HFF-Myc (cell line): ENCODE measurements at regions not wholly inside any gene's neighbourhood (a gene's known extent, or its start where the extent isn't known, plus 50 kb on each side); places are given as distances from the start of the nearest gene placed in this dataset.

ENCODE experiments used
- DNase-seq: peaks from one replicate; pipeline ENCODE4 v3.0.0-alpha.2; 2011; ENCODE audit warnings: low read depth; ENCODE audit errors: extremely low read depth
- H3K4me3 ChIP-seq: replicated peaks from 2 replicates; pipeline ENCODE4 v1.5.1; 2011; ENCODE audit warnings: low read depth, mild to moderate bottlenecking, control low read depth, low read length
- TF ChIP-seq, protein P1 (sequence below): IDR thresholded peaks from 2 replicates; pipeline ENCODE4 v1.5.1; 2012; ENCODE audit warnings: mild to moderate bottlenecking, low read depth, low read length, control low read depth; ENCODE audit errors: missing control alignments

DNA sequence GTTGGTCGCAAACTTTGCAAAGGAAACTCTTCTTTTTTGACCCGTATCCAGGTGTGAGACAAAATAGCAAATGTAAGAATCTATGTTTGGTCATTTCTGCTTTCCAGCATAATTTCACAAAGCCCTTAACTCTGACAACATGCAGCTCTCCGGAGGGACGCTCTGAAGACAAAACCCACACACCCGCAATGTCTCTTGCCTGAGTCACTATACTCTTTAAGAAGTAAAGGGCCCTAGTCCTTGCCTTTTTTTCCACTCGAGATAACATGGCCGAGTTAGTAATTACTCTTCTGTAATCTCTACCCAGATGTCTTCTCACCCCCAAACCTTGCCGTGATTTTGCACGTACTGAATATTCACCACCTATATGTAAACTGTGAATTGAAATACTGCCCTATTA is 115.7 kb upstream of the ADAMTS9 start:
- TF ChIP-seq, protein P1, sequence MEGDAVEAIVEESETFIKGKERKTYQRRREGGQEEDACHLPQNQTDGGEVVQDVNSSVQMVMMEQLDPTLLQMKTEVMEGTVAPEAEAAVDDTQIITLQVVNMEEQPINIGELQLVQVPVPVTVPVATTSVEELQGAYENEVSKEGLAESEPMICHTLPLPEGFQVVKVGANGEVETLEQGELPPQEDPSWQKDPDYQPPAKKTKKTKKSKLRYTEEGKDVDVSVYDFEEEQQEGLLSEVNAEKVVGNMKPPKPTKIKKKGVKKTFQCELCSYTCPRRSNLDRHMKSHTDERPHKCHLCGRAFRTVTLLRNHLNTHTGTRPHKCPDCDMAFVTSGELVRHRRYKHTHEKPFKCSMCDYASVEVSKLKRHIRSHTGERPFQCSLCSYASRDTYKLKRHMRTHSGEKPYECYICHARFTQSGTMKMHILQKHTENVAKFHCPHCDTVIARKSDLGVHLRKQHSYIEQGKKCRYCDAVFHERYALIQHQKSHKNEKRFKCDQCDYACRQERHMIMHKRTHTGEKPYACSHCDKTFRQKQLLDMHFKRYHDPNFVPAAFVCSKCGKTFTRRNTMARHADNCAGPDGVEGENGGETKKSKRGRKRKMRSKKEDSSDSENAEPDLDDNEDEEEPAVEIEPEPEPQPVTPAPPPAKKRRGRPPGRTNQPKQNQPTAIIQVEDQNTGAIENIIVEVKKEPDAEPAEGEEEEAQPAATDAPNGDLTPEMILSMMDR, result no peak
- no peak for DNase-seq
- no peak overlapping the region for H3K4me3 ChIP-seq

DNA sequence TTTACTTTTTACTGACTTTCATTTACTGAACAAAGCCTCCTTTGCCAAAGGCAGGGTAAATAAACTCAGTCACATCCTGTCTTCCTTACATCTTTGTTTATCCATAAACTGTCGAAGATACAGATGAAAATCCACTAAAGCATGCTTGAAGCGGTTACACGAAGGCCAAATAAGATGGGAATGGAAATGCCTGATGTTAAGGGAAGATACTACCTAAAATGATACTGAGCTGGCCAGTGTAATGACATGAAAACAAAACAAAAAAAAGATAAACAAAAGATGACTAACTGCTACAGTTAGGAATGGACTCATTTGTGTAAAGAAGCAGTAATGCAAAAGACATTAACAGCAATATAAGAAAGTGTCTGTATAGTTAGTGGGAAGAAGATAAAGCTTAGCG is 114.7 kb upstream of the ADAMTS9 start:
- no peak overlapping the region for H3K4me3 ChIP-seq
- DNase-seq, result no peak
- TF ChIP-seq, protein P1, result no peak

DNA sequence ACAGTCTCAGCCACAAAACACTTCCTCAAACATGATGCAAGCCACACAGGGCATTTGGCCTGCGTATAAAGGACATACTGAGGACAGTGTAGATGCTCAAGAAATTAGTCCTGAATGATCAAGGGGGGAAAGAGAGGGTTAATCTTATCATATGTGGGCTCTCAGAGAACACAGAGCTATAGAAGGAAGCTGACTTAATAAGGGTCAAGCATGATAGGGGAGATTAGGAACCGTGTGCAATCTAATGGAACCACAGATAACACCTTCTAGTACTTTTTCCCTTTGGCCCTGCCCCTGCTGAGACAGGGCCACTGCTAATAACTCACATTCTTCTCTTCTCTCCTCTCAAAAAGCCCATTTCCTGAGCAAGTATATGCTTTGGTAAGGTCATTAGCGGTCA is 114.1 kb upstream of the ADAMTS9 start:
- TF ChIP-seq, protein P1, result no peak
- no peak for DNase-seq
- no peak overlapping the region for H3K4me3 ChIP-seq

DNA sequence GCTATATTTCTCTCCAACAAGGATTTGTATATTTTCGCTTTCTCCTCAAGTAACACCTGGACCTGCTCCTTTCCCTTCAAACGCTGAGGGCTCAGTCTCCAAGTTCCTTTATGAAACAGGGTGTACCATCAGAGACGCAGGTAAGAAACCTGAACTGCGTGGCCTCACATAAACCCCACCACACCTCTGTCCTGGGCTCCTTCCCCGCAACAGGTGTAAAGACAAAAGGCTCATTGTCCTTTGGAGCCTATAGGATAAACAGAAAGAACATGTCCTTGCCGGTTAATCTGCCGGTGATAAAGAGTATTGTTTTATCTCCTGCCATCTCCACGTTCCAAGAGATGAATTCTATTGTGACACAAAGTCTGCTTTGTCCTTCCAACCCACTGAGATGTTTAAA is 111.8 kb upstream of the ADAMTS9 start:
- no peak for DNase-seq
- no peak overlapping the region for H3K4me3 ChIP-seq
- TF ChIP-seq, protein P1, result no peak

DNA sequence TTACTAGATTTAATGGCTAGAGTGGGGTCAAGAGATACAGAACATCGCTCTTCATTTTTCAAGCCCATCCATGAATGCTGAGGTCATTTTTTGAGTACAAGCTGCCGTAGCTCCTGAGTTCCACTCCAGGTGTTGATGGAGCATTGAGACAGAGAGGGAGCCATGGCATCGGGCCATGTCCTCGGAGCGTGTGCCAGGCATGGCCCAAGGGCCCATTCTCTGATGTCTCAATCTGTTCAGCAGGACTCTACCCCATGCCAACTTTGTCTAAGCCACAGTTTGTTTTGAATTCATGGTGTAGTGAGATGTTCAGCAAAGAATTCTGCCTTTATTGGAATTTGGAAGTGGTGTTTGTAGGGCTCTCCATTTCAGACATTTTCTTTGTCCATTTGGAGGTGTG is 110.5 kb upstream of the ADAMTS9 start:
- no peak overlapping the region for H3K4me3 ChIP-seq
- DNase-seq, result no peak
- TF ChIP-seq, protein P1, result no peak

DNA sequence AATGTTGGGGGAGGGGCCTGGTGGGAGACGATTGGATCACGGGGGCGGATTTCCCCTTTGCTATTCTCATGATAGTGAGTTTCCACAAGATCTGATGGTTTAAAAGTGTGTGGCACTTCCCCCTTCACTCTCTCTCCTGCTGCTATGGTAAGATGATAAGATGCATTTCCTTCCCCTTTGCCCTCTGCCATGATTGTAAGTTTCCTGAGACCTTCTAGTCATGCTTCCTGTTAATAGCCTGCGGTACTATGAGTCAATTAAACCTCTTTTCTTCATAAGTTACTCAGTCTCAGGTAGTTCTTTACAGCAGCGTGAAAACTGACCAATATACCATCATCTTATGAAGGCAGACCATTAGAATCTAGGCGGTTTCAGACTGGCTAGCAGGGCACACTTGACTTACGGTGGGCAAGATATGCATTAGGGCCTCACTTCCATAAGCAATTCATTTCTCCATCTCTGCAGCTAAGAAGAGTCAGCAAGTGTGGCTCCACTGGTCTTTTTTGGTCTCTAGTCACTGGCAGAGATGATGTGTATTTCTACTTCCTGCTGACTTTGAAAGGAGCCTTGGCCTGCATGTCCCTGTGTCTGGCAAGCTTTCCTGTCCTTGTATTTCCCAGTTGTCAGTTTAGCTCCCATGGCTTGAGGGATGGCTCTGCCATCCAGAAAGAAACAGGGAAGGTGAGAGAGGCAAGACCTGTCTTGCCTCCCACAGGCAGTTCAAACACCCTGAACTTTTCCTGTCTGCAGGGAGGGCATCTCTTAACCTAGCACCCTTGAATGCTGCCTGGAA is 109.0 kb upstream of the ADAMTS9 start:
- TF ChIP-seq, protein P1, result no peak
- H3K4me3 ChIP-seq, result no peak overlapping the region
- DNase-seq, result no peak

DNA sequence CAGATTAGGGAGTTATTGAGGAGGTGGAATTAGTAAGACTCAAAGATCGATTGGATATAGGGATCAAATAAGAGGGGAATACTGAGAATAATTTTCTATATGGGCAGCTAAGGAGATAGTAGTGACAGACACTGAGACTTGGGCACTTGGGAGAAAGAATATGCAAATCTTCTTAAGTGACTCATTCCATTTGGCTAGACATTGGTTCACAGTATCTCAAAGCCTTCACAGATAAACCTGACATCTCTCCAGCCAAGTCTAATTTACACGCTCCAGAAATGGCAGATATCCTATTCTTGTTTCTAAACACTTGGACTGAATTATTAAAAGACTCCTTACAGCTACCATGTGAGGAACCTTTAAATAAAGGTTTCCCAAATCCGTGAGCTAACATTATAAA is 104.6 kb upstream of the ADAMTS9 start:
- no peak overlapping the region for H3K4me3 ChIP-seq
- TF ChIP-seq, protein P1, result no peak
- DNase-seq, result no peak
